GM06990 (cell line): ENCODE measurements at regions not wholly inside any gene's neighbourhood (a gene's known extent, or its start where the extent isn't known, plus 50 kb on each side); places are given as distances from the start of the nearest gene placed in this dataset.

ENCODE experiments used
- DNase-seq: peaks from one replicate; pipeline ENCODE4 v3.0.0-alpha.2; 2011; ENCODE audit not compliant: insufficient read length; ENCODE audit errors: extremely low read depth
- H3K27me3 ChIP-seq: replicated peaks from 2 replicates; pipeline ENCODE4 v1.6.0; 2011; ENCODE audit warnings: low read length; ENCODE audit not compliant: control insufficient read depth, insufficient read depth
- H3K36me3 ChIP-seq: 2 replicates; pipeline ENCODE4 v1.5.1; 2011; ENCODE audit warnings: low read length; ENCODE audit not compliant: control insufficient read depth, insufficient read depth
- H3K4me3 ChIP-seq: replicated peaks from 2 replicates; pipeline ENCODE4 v1.5.1; 2011; ENCODE audit warnings: low read depth, mild to moderate bottlenecking, control low read depth, low read length
- CTCF ChIP-seq: IDR thresholded peaks from 2 replicates; pipeline ENCODE4 v1.5.1; 2011; ENCODE audit warnings: low read length, control low read depth, mild to moderate bottlenecking, inconsistent platforms; ENCODE audit not compliant: insufficient read depth, poor library complexity, severe bottlenecking

- no peak for DNase-seq
- H3K27me3 ChIP-seq, result no peaks in the 10 kb centered on the region
- H3K4me3 ChIP-seq, result no peak overlapping the region
- no peaks in the 10 kb centered on the region for H3K36me3 ChIP-seq
- TF ChIP-seq CTCF, result no peak
Observed at GRCh38 chr3:98954791-98955604, 53.5 kb upstream of the DCBLD2 start.

- no peak for TF ChIP-seq CTCF
- Histone ChIP-seq H3K4me3 (no peak overlapping the region), H3K27me3 (no peaks in the 10 kb centered on the region), H3K36me3 (no peaks in the 10 kb centered on the region)
- no peak for DNase-seq
Observed at GRCh38 chr3:98954242-98954641, 52.7 kb upstream of the DCBLD2 start.

- no peak for DNase-seq
- Histone ChIP-seq H3K27me3 (no peaks in the 10 kb centered on the region), H3K36me3 (no peaks in the 10 kb centered on the region), H3K4me3 (no peak overlapping the region)
- no peak for TF ChIP-seq CTCF
Observed at GRCh38 chr3:98952404-98952803, 50.9 kb upstream of the DCBLD2 start.
